ENCODE measurements at regions not wholly inside any gene's neighbourhood (a gene's known extent, or its start where the extent isn't known, plus 50 kb on each side); places are given as distances from the start of the nearest gene placed in this dataset.

DNA sequence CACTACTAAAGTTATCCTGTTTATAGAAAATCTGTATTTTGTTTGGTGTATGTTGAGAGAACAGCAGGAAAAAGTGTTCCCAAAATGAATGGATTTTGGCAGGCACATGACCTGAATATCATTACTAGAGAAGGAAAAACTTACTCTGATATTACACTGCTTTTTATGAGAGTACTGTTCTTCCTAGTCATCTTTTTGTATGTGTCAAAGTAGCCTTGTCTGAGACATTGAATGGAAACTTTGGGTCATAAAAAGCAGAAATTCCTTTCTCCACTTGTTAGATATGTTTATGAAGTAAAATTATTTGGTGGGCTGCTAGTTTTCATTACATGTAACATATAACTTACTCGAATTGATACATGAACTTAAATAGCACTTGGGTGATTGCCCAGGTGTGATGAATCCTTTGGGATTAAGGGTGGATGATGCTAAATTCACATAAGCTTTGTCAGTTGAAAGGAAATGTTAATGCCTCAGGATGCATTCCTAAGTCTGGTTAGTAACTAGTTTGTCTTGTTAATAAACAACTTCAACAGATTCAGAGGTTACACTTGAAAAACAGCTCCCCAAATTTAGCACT is 206.7 kb downstream of the CENPW start:
- TF ChIP-seq, protein P1, sequence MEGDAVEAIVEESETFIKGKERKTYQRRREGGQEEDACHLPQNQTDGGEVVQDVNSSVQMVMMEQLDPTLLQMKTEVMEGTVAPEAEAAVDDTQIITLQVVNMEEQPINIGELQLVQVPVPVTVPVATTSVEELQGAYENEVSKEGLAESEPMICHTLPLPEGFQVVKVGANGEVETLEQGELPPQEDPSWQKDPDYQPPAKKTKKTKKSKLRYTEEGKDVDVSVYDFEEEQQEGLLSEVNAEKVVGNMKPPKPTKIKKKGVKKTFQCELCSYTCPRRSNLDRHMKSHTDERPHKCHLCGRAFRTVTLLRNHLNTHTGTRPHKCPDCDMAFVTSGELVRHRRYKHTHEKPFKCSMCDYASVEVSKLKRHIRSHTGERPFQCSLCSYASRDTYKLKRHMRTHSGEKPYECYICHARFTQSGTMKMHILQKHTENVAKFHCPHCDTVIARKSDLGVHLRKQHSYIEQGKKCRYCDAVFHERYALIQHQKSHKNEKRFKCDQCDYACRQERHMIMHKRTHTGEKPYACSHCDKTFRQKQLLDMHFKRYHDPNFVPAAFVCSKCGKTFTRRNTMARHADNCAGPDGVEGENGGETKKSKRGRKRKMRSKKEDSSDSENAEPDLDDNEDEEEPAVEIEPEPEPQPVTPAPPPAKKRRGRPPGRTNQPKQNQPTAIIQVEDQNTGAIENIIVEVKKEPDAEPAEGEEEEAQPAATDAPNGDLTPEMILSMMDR (IDR thresholded peaks at IDR 0.05 in 2 of 3, conservative IDR thresholded peaks at IDR 0.05 in 1 of 3; ENCODE audit: control insufficient read depth in 2 of 3, extremely low read depth in 1 of 3, insufficient read depth in 1 of 3, low read depth in 3 of 3, low read length in 3 of 3): no peak
- TF ChIP-seq FOXM1 (IDR thresholded peaks at IDR 0.05; ENCODE audit: low read depth, low read length): no peak
- TF ChIP-seq YBX1 (IDR thresholded peaks at IDR 0.05): no peak
- TF ChIP-seq, protein P2, sequence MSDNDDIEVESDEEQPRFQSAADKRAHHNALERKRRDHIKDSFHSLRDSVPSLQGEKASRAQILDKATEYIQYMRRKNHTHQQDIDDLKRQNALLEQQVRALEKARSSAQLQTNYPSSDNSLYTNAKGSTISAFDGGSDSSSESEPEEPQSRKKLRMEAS (IDR thresholded peaks at IDR 0.05; ENCODE audit: low read depth, low read length): no peak
- no peak for TF ChIP-seq NR2C1 (IDR thresholded peaks at IDR 0.05)
- no peak for TF ChIP-seq SREBF2 (IDR thresholded peaks at IDR 0.05; ENCODE audit: low read length)

All from GM12878 (cell line).